ENCODE measurements at regions not wholly inside any gene's neighbourhood (a gene's known extent, or its start where the extent isn't known, plus 50 kb on each side); places are given as distances from the start of the nearest gene placed in this dataset.

DNA sequence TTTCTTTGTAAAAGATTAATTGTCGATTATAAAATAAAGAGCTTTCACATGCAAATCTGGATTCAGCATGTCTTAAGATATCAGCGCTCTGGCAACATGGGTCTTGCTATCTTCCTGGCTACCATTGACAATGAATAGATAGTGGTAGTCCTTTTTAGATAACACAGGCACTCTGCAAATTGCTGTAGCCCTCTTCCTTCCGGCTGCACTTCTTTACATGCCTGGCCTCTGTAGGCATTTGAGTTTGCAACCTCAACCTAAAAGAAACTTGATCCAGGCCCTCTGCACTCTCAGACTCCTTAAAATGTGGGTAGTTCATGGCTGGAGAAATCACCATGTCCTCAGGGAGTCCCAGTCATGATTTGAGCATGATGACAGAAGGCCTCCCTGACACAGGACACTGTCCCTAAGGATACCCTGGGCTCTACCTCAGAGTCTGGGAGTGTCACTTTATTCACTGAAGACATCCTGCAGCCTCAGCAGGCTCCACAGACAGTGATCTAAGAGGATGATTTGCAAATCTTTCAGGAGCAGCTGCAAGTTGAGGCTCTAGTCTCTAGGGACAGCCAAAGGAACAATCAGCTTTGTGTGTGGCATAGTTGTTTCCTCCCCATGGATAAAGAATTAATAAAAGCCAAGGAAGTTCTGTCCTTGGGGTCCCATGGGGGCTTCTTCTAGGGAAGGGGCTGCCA, 529.4 kb downstream of the RBFOX1 start:
- Histone ChIP-seq H3K4me3 (no peak overlapping the region), H3K9me3 (no peaks in the 10 kb centered on the region), H3K4me1 (replicated peaks) (no peaks in the 10 kb centered on the region), H3K36me3 (no peaks in the 10 kb centered on the region), H3K27ac (no peak overlapping the region), H3K27me3 (replicated peaks; ENCODE audit: insufficient read depth) (no peaks in the 10 kb centered on the region)
- TF ChIP-seq POLR2A (IDR thresholded peaks at IDR 0.05) (no peak), POLR2AphosphoS5 (IDR thresholded peaks at IDR 0.05) (no peak)
- TF ChIP-seq, protein P1, sequence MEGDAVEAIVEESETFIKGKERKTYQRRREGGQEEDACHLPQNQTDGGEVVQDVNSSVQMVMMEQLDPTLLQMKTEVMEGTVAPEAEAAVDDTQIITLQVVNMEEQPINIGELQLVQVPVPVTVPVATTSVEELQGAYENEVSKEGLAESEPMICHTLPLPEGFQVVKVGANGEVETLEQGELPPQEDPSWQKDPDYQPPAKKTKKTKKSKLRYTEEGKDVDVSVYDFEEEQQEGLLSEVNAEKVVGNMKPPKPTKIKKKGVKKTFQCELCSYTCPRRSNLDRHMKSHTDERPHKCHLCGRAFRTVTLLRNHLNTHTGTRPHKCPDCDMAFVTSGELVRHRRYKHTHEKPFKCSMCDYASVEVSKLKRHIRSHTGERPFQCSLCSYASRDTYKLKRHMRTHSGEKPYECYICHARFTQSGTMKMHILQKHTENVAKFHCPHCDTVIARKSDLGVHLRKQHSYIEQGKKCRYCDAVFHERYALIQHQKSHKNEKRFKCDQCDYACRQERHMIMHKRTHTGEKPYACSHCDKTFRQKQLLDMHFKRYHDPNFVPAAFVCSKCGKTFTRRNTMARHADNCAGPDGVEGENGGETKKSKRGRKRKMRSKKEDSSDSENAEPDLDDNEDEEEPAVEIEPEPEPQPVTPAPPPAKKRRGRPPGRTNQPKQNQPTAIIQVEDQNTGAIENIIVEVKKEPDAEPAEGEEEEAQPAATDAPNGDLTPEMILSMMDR (IDR thresholded peaks at IDR 0.05): no peak
- DNase-seq (ENCODE audit: low spot score): no peak
- intact Hi-C loops (cut with DNase I): no loop called here
- 81% methylated on average over 3 of the region's 3 CpGs for WGBS

DNA sequence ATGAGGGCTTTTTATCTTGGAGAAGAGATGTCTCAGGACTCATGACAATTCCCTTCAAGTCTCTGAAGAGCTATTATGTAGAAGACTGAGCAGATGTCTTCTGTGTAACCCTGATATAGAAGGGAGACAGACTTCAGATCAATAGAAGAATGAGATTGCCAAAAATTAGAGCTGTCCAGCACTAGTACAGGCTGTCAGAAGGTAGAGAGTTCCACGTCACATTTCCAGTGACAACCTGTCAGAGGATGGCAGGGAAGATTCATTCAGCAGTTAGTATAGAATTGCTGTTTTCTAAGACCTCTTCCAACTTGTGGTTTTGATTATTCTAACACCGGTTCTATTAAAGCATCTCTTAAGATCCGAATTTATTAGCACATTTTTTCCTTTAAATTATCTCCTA, 520.6 kb downstream of the RBFOX1 start:
- TF ChIP-seq POLR2A (IDR thresholded peaks at IDR 0.05) (no peak), POLR2AphosphoS5 (IDR thresholded peaks at IDR 0.05) (no peak)
- TF ChIP-seq, protein P1 (IDR thresholded peaks at IDR 0.05): no peak
- Histone ChIP-seq H3K27ac (no peak overlapping the region), H3K36me3 (no peaks in the 10 kb centered on the region), H3K4me3 (no peak overlapping the region), H3K27me3 (replicated peaks; ENCODE audit: insufficient read depth) (no peaks in the 10 kb centered on the region), H3K4me1 (replicated peaks) (no peaks in the 10 kb centered on the region), H3K9me3 (no peaks in the 10 kb centered on the region)
- 57% methylated on average over 3 of the region's 3 CpGs for WGBS
- intact Hi-C loops (cut with DNase I): no loop called here
- DNase-seq (ENCODE audit: low spot score): no peak

DNA sequence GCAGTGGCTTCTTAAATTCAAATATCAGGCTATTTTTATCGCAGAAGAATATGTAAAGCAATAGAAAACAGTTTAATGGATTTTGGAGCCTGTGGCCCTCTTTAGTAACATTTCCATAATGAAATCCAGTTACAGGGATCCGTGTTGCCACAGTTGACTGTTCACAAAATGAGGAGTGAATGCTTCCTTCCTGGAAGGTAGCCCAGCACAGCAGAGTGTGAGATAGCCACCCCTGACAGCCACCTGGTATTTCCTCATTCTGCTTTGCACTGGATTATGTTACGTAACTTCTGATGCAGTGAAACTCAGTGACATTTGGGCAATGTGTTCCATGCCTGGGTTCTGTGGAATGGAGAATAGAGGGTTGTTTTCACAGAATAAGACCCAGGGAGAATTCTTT, 517.2 kb downstream of the RBFOX1 start:
- H3K27ac ChIP-seq: no peak overlapping the region
- intact Hi-C loops (cut with DNase I): no loop called here
- no peaks in the 10 kb centered on the region for H3K4me1 ChIP-seq (replicated peaks)
- no peaks in the 10 kb centered on the region for H3K36me3 ChIP-seq
- 64% methylated on average over 3 of the region's 3 CpGs for WGBS
- no peaks in the 10 kb centered on the region for H3K9me3 ChIP-seq
- TF ChIP-seq POLR2AphosphoS5 (IDR thresholded peaks at IDR 0.05) (no peak), POLR2A (IDR thresholded peaks at IDR 0.05) (no peak)
- TF ChIP-seq, protein P1 (IDR thresholded peaks at IDR 0.05): no peak
- DNase-seq (ENCODE audit: low spot score): no peak
- H3K4me3 ChIP-seq: no peak overlapping the region
- H3K27me3 ChIP-seq (replicated peaks; ENCODE audit: insufficient read depth): no peaks in the 10 kb centered on the region

DNA sequence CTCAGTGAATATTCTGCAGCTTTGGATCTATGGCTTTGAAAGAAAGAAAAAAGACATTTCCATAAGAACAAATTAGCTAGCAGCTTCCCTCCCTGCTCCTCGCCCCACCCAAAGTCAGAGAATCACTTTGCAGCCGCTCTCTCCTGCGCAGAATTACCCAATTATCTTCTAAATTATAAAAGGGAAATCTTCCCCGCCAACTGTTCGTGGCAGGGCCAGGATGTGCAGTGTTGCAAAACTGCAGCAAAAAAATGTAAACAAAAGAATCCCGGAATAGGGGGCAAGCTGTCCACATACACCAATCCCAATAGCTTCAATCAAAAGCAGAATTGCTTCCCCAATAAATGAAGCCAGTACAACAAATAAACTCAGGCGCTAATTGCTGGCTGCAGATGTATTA, 510.6 kb downstream of the RBFOX1 start:
- Histone ChIP-seq H3K27ac (no peak overlapping the region), H3K36me3 (no peaks in the 10 kb centered on the region), H3K4me1 (replicated peaks) (no peaks in the 10 kb centered on the region), H3K4me3 (no peak overlapping the region), H3K9me3 (no peaks in the 10 kb centered on the region), H3K27me3 (replicated peaks; ENCODE audit: insufficient read depth) (no peaks in the 10 kb centered on the region)
- intact Hi-C loops (cut with DNase I): no loop called here
- TF ChIP-seq POLR2A (IDR thresholded peaks at IDR 0.05) (no peak), POLR2AphosphoS5 (IDR thresholded peaks at IDR 0.05) (no peak)
- TF ChIP-seq, protein P1 (IDR thresholded peaks at IDR 0.05): no peak
- 26% methylated on average over 7 of the region's 7 CpGs for WGBS
- no peak for DNase-seq (ENCODE audit: low spot score)

DNA sequence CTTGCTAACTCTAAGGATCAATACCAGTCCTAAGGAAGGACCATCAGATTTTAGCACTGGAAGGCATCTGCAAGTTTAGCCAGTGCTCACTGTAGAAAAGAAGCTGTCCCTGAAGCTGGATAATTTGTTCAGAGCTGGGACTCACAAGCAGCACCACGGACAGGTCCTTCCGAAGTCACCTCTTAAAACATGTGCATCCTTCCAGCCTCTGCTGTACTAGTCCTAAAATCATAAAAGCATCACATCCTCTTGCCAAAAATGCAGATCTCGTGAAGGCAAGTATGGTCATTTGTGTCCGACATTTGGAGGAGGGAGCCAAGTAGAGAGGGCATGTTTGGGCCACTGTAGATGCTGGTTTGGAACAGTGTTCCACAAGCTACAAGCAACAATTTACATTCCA, 506.9 kb downstream of the RBFOX1 start:
- no peak for DNase-seq (ENCODE audit: low spot score)
- Histone ChIP-seq H3K4me3 (no peak overlapping the region), H3K4me1 (replicated peaks) (no peaks in the 10 kb centered on the region), H3K27me3 (replicated peaks; ENCODE audit: insufficient read depth) (no peaks in the 10 kb centered on the region), H3K27ac (no peak overlapping the region), H3K9me3 (no peaks in the 10 kb centered on the region), H3K36me3 (no peaks in the 10 kb centered on the region)
- TF ChIP-seq POLR2AphosphoS5 (IDR thresholded peaks at IDR 0.05) (no peak), POLR2A (IDR thresholded peaks at IDR 0.05) (no peak)
- TF ChIP-seq, protein P1 (IDR thresholded peaks at IDR 0.05): no peak
- 39% methylated on average over 4 of the region's 4 CpGs for WGBS
- intact Hi-C loops (cut with DNase I): no loop called here
